Osteocyte (in vitro differentiated cells): ENCODE measurements at regions not wholly inside any gene's neighbourhood (a gene's known extent, or its start where the extent isn't known, plus 50 kb on each side); places are given as distances from the start of the nearest gene placed in this dataset.

Experiments
- DNase-seq: peaks from one replicate; pipeline ENCODE4 v3.0.0; 2021; ENCODE audit warnings: mixed read lengths; ENCODE audit not compliant: unreplicated experiment; ENCODE audit errors: extremely low spot score
- H3K27ac Mint-ChIP-seq: one replicate; pipeline ENCODE4 v1.8.0; 2021; ENCODE audit warnings: mild to moderate bottlenecking, mixed read lengths; ENCODE audit not compliant: unreplicated experiment
- H3K27me3 Mint-ChIP-seq: one replicate; pipeline ENCODE4 v1.8.0; 2021; ENCODE audit warnings: mixed read lengths; ENCODE audit not compliant: unreplicated experiment
- H3K36me3 Mint-ChIP-seq: one replicate; pipeline ENCODE4 v1.8.0; 2021; ENCODE audit warnings: mixed read lengths; ENCODE audit not compliant: unreplicated experiment
- H3K4me1 Mint-ChIP-seq: one replicate; pipeline ENCODE4 v1.8.0; 2021; ENCODE audit warnings: mixed read lengths; ENCODE audit not compliant: unreplicated experiment
- H3K4me3 Mint-ChIP-seq: one replicate; pipeline ENCODE4 v1.8.0; 2021; ENCODE audit warnings: mild to moderate bottlenecking, moderate library complexity, mixed read lengths; ENCODE audit not compliant: unreplicated experiment
- H3K9me3 Mint-ChIP-seq: one replicate; pipeline ENCODE4 v1.8.0; 2021; ENCODE audit warnings: mixed read lengths; ENCODE audit not compliant: unreplicated experiment
- TF ChIP-seq, protein P1 (sequence below): fragments of 200-600 bp; sonication (generic); IDR thresholded peaks from 2 replicates; pipeline ENCODE4 v1.5.0; 2021; ENCODE audit warnings: antibody characterized with exemption, mild to moderate bottlenecking, moderate library complexity

DNA sequence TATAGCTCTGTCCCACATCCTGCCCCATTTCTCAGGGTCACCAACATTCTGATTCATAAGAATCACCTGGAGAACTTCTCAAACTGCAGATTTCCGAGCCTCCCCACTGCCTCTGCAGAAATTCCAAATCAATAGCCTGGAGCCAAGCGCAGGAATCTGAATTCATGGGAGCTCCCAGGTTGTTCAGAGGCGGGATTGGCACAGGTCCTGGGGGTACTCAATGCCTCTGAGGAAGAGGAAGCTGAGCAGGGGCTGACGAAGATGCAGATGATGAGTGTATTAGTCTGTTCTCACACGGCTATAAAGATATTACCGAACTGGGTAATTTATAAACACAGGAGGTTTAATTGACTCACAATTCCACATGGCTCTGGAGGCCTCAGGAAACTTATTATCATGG is 455.5 kb downstream of the MATN1 start:
- Mint-ChIP-seq H3K27ac (no peak overlapping the region), H3K9me3 (no peaks in the 10 kb centered on the region), H3K27me3 (peaks cover 6% of the 10 kb centered on the region), H3K4me1 (no peaks in the 10 kb centered on the region), H3K4me3 (no peak overlapping the region), H3K36me3 (no peaks in the 10 kb centered on the region)
- TF ChIP-seq, protein P1, sequence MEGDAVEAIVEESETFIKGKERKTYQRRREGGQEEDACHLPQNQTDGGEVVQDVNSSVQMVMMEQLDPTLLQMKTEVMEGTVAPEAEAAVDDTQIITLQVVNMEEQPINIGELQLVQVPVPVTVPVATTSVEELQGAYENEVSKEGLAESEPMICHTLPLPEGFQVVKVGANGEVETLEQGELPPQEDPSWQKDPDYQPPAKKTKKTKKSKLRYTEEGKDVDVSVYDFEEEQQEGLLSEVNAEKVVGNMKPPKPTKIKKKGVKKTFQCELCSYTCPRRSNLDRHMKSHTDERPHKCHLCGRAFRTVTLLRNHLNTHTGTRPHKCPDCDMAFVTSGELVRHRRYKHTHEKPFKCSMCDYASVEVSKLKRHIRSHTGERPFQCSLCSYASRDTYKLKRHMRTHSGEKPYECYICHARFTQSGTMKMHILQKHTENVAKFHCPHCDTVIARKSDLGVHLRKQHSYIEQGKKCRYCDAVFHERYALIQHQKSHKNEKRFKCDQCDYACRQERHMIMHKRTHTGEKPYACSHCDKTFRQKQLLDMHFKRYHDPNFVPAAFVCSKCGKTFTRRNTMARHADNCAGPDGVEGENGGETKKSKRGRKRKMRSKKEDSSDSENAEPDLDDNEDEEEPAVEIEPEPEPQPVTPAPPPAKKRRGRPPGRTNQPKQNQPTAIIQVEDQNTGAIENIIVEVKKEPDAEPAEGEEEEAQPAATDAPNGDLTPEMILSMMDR: no peak
- no peak for DNase-seq

DNA sequence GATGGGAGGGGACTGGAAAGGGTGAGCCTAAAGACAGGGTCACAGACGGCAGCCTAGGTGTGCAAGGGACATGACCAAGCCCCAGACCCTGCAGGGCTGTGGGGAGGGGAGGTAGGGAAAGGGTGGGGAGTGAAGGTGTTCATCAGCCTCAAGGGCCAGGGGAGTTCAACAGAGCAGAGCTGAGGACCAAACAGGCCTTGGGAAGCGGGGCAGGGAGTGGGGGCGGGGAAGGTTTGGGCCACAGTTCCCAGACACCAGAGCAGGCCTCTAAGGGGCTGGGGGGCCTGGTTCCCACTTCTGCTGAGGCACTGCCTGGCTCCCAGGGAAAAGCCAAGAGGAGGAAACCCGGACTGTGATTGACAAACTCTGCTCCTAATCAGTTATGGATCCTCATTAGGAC is 456.3 kb downstream of the MATN1 start:
- Mint-ChIP-seq H3K36me3 (no peaks in the 10 kb centered on the region), H3K4me3 (no peak overlapping the region), H3K27me3 (peaks cover 6% of the 10 kb centered on the region), H3K9me3 (no peaks in the 10 kb centered on the region), H3K4me1 (no peaks in the 10 kb centered on the region), H3K27ac (no peak overlapping the region)
- TF ChIP-seq, protein P1: no peak
- no peak for DNase-seq

DNA sequence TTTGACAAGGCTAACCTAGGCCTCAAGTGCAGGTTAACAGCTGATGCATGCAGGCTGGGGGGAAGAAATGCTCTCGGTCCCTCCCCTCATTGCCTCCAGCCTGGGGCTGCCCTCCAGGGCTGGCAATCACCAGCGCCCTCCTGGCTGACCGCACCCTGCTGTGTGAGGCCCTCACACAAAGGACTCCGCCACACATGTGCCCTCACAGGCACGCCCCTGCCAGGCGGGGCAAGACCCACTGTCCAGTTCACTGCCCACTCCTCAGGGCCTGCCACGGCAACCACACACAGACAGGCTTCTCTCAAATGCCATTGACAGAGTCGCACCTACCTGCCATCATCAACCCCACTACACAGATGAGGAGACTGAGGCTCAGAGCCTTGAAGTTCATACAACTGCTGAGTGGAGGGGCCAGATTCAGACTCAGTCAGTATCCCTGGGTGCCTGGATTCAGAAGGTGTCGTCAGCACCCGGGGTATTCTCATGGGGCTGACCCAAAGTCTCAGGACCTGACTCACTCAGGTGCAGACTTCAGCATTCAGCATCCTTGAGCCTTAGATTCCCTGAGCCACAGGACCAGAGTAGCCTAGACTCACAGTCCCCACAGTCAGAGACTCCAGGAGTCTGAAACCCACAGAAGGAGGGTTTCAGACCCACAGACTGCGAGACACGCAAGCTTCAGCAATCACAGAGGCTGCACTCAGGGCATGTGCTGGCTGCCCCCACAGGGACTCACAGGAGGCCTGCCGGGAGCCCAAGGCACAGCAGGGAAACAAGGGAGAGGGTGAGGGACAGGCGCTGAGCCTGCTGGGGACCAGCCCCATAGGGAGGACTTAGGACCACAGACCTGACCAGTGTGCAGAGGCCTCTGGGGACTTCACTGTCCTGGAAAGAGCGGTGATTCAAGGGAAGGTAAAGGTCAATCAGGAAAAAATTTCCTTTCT is 458.0 kb downstream of the MATN1 start:
- Mint-ChIP-seq H3K27ac (no peak overlapping the region), H3K4me1 (no peaks in the 10 kb centered on the region), H3K27me3 (peaks cover 6% of the 10 kb centered on the region), H3K36me3 (no peaks in the 10 kb centered on the region), H3K4me3 (no peak overlapping the region), H3K9me3 (no peaks in the 10 kb centered on the region)
- TF ChIP-seq, protein P1: no peak
- DNase-seq: no peak

DNA sequence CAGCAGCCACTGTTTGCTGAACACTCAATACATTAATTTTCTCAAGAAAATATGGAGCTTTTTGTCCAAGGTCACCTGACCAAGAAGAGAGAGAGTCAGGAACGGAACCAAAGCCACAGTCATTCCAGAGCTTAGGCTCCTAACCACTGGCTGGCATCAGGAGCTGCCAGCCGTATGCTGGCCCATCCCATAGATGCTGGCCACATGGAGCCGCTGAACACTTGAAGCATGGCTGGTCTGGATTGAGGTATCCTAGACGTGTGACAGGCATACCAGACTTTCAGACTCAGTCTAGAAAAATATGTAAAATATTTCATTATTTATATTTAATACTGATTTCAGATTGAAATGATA is 458.7 kb downstream of the MATN1 start:
- no peak overlapping the region for H3K4me3 Mint-ChIP-seq
- H3K27ac Mint-ChIP-seq: no peak overlapping the region
- TF ChIP-seq, protein P1: no peak
- no peaks in the 10 kb centered on the region for H3K9me3 Mint-ChIP-seq
- no peaks in the 10 kb centered on the region for H3K36me3 Mint-ChIP-seq
- H3K27me3 Mint-ChIP-seq: peaks cover 3% of the 10 kb centered on the region
- no peaks in the 10 kb centered on the region for H3K4me1 Mint-ChIP-seq
- no peak for DNase-seq

DNA sequence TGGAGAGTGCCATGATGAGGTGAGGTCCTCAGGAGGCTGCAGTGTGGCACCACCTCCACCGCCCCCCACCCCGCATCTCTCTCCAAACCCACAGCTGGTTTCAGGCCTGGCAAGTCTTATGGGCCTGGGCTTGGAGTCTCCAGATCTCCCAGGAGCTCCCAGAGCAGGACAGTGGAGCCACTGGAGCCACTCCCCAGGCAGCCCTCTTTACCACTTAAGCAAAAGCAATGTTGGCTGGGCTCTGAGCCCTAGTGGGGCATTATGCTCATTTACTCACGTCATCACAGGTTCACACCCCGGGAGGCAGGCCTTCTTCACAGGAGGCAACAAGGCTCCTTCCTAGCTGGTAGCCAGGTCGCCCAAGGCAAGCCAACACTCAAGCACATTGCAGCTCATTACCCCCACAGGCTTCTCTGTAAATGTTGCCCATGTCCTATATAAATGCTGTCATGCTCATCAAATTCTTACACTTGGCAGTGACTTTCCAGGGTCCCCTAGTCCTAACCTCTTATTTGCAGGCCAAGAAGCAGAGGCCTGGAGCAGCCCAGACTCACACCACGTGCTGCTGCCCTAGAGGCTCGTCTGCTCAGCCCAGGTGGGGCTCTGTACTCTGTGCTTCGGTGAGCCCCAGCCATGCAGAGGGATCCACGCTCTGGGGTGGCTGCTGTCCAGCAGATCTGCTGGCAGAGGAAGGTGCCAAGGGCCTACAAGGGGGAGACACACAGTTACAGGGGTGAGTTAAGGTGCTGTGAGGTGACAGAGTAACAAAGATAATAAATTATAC is 459.3 kb downstream of the MATN1 start:
- H3K4me1 Mint-ChIP-seq: no peaks in the 10 kb centered on the region
- TF ChIP-seq, protein P1: no peak
- H3K9me3 Mint-ChIP-seq: no peaks in the 10 kb centered on the region
- H3K27ac Mint-ChIP-seq: no peak overlapping the region
- H3K27me3 Mint-ChIP-seq: peaks cover 3% of the 10 kb centered on the region
- DNase-seq: no peak
- no peaks in the 10 kb centered on the region for H3K36me3 Mint-ChIP-seq
- no peak overlapping the region for H3K4me3 Mint-ChIP-seq
